Heart left ventricle (tissue), 13 donors: ENCODE measurements at regions not wholly inside any gene's neighbourhood (a gene's known extent, or its start where the extent isn't known, plus 50 kb on each side); places are given as distances from the start of the nearest gene placed in this dataset.

Experiments
- POLR2A ChIP-seq, 2 donors: fragments of 450-650 bp; IDR thresholded peaks; one replicate each; pipeline ENCODE4 v1.6.1; 2017; ENCODE audit warnings: antibody characterized with exemption in 2 of 2, mild to moderate bottlenecking in 2 of 2, moderate library complexity in 2 of 2
- TF ChIP-seq, protein P1 (sequence below), 12 donors: fragments of 200-600 bp; sonication (generic) in 4 of 12; IDR thresholded peaks; one replicate each; pipeline versions ENCODE4 v1.5.0 to v1.8.0; 2018 to 2022; ENCODE audit warnings: antibody characterized with exemption in 12 of 12, mild to moderate bottlenecking in 5 of 12
- donor health status: ischemic (EF 13 %, LVEDD 7.1; RV severe dilation, severe dysfunction).
- donor health status: DM: no; HTN: yes; CAD: no.
- donor health status: DM: no; HTN: no; CAD: no.
- donor health status: ischemic (EF 25% LVEDD 6.9; RV normal size, moderate dysfunction).
- donor health status: ischemic (EF 25% LVEDD 5.7; RV mildly dilated, moderate dysfunction).
- donor health status: ischemic (EF 35%, LVEDD 5.7; RV mildly dilated, moderate dysfunction).
- donor health status: nonischemic (EF 11% LVEDD 7.7; RV severe dilation, severe dysfunction).
- donor health status: DM: yes; HTN: yes; CAD: no.
- donor health status: PGD.
- donor health status: ischemic (EF 29% LVEDD 5.4; RV normal size, mild dysfunction).
- donor health status: nonischemic (EF 23%, LVEDD 6.1; RV moderate dilation, normal function).

DNA sequence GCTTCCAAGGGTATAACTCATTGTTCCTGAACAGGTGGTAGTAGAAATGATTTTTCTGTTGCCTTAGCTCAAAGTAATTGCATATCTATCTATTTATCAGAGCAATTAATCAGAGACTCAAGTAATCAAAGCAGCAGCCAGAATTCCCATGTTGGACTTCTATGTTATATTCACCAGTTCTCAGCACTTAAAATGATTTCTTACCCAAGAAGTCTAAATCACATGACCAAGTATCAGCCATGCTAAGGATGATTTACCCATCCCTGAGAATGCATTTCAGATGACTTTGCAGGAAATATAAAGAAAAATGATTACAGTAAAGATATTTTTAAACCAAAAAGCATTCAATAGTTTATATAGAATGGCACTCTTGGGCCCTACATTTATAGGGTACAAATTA, 352.2 kb downstream of the NUP35 start:
- TF ChIP-seq, protein P1, sequence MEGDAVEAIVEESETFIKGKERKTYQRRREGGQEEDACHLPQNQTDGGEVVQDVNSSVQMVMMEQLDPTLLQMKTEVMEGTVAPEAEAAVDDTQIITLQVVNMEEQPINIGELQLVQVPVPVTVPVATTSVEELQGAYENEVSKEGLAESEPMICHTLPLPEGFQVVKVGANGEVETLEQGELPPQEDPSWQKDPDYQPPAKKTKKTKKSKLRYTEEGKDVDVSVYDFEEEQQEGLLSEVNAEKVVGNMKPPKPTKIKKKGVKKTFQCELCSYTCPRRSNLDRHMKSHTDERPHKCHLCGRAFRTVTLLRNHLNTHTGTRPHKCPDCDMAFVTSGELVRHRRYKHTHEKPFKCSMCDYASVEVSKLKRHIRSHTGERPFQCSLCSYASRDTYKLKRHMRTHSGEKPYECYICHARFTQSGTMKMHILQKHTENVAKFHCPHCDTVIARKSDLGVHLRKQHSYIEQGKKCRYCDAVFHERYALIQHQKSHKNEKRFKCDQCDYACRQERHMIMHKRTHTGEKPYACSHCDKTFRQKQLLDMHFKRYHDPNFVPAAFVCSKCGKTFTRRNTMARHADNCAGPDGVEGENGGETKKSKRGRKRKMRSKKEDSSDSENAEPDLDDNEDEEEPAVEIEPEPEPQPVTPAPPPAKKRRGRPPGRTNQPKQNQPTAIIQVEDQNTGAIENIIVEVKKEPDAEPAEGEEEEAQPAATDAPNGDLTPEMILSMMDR (IDR thresholded peaks at IDR 0.05) = no peak
- no peak for TF ChIP-seq POLR2A (IDR thresholded peaks at IDR 0.05)
